PC-9 (cell line): ENCODE measurements at regions not wholly inside any gene's neighbourhood (a gene's known extent, or its start where the extent isn't known, plus 50 kb on each side); places are given as distances from the start of the nearest gene placed in this dataset.

ENCODE experiments used
- CTCF ChIP-seq: fragments of 200-600 bp; sonication (generic); conservative IDR thresholded peaks from 2 replicates; pipeline ENCODE4 v1.6.1; 2017; ENCODE audit warnings: mixed run types, antibody characterized with exemption, mild to moderate bottlenecking, moderate library complexity
- EZH2 ChIP-seq: fragments of 200-600 bp; sonication (generic); IDR thresholded peaks from 2 replicates; pipeline ENCODE4 v1.8.0; 2017; ENCODE audit warnings: antibody characterized with exemption, low read depth

- TF ChIP-seq CTCF (no peak), EZH2 (no peak)
Observed at GRCh38 chr18:56233595-56233994, 404.8 kb downstream of the TXNL1 start.
